ENCODE measurements at regions not wholly inside any gene's neighbourhood (a gene's known extent, or its start where the extent isn't known, plus 50 kb on each side); places are given as distances from the start of the nearest gene placed in this dataset.

DNA sequence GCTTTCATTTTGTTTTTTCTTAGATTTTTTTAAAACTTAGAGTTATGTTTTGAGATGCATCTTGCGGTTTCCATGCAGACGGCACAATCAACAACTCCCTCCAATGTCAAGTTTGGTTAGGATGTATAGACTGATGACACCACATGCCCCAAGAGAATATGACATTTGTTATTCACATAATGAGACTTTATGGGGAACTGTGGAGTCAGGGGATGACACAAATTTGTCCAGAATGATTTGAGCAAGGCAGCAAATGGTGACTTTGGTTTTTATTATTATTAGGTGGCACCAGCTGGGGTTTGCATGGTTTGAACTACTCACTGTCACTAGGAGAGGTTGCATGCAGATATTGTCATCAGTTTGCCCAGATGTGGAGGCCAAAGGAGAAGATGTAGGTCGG is 461.8 kb upstream of the PRKX start:
- TF ChIP-seq, protein P1, sequence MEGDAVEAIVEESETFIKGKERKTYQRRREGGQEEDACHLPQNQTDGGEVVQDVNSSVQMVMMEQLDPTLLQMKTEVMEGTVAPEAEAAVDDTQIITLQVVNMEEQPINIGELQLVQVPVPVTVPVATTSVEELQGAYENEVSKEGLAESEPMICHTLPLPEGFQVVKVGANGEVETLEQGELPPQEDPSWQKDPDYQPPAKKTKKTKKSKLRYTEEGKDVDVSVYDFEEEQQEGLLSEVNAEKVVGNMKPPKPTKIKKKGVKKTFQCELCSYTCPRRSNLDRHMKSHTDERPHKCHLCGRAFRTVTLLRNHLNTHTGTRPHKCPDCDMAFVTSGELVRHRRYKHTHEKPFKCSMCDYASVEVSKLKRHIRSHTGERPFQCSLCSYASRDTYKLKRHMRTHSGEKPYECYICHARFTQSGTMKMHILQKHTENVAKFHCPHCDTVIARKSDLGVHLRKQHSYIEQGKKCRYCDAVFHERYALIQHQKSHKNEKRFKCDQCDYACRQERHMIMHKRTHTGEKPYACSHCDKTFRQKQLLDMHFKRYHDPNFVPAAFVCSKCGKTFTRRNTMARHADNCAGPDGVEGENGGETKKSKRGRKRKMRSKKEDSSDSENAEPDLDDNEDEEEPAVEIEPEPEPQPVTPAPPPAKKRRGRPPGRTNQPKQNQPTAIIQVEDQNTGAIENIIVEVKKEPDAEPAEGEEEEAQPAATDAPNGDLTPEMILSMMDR (IDR thresholded peaks at IDR 0.05; ENCODE audit: low read depth, low read length, poor library complexity, severe bottlenecking) = no peak
- TF ChIP-seq EZH2phosphoT487 (IDR thresholded peaks at IDR 0.05; ENCODE audit: borderline replicate concordance, low read length) = no peak

Measured in DOHH2 (cell line).